GM12878 (cell line): ENCODE measurements at regions not wholly inside any gene's neighbourhood (a gene's known extent, or its start where the extent isn't known, plus 50 kb on each side); places are given as distances from the start of the nearest gene placed in this dataset.

Experiments
- ATAC-seq: fragments of 200-7000 bp; cut with Tn5 transposase; 3 replicates; pipeline ENCODE4 v1.9.1; 2020; ENCODE audit warnings: mild to moderate bottlenecking, moderate library complexity
- BruUV-seq: library from RNA; stranded (reverse); fragments of 400-500 nt; replicated peaks from 2 replicates; lab custom pipeline; 2021; lab: Mats Ljungman, UMichigan
- CTCF ChIA-PET: fragments of 300-600 bp; sonication (Branson Sonifier 250); formaldehyde crosslinking; extraction: SDS; loops from one replicate; lab custom pipeline; 2021; ENCODE audit warnings: inconsistent platforms; lab: Yijun Ruan, JAX
- POLR2A ChIA-PET: fragments of 350-600 bp; formaldehyde crosslinking; extraction: SDS; loops from one replicate; lab custom pipeline; 2021; ENCODE audit warnings: inconsistent platforms; lab: Charles Lee
- RAD21 ChIA-PET: fragments of 300-600 bp; sonication (Branson Sonifier 250); formaldehyde crosslinking; loops from one replicate; lab custom pipeline; 2023; ENCODE audit warnings: antibody characterized with exemption; ENCODE audit not compliant: unreplicated experiment; lab: Charles Lee
- SMC1A ChIA-PET: fragments of 300-600 bp; sonication (Branson Sonifier 250); formaldehyde crosslinking; loops from one replicate; lab custom pipeline; 2023; ENCODE audit not compliant: unreplicated experiment, uncharacterized antibody; lab: Charles Lee
- DNase-seq: peaks from one replicate; pipeline ENCODE4 v3.0.0-alpha.2; 2011; ENCODE audit warnings: low read depth, low spot score
- FAIRE-seq: peaks from 3 replicates; lab custom pipeline; 2011; peaks lifted over from hg19 to GRCh38; lab: Jason Lieb, UNC
- H2AFZ ChIP-seq: 2 replicates; pipeline ENCODE4 v1.6.0; 2011; ENCODE audit warnings: low read depth, low read length, control low read depth; ENCODE audit not compliant: control insufficient read depth
- H3K27ac ChIP-seq: 2 replicates; pipeline ENCODE4 v1.5.1; 2011; ENCODE audit warnings: control low read depth; ENCODE audit not compliant: control insufficient read depth, insufficient read depth
- H3K27me3 ChIP-seq, 2 experiments: replicated peaks in 1 of 2; 2 replicates each; pipeline versions ENCODE4 v1.6.0 to v1.6.1; 2011; ENCODE audit warnings: low read length in 1 of 2; ENCODE audit not compliant: control insufficient read depth in 2 of 2, insufficient read depth in 2 of 2
- H3K36me3 ChIP-seq, 2 experiments: 2 replicates each; pipeline ENCODE4 v1.5.1; 2011; ENCODE audit warnings: low read length in 1 of 2; ENCODE audit not compliant: control insufficient read depth in 2 of 2, insufficient read depth in 2 of 2
- H3K4me1 ChIP-seq: 2 replicates; pipeline ENCODE4 v1.6.1; 2011; ENCODE audit warnings: mild to moderate bottlenecking, low read length, moderate library complexity, mixed read lengths; ENCODE audit not compliant: control insufficient read depth, insufficient read depth
- H3K4me2 ChIP-seq: 2 replicates; pipeline ENCODE4 v1.6.0; 2011; ENCODE audit warnings: control low read depth; ENCODE audit not compliant: control insufficient read depth, insufficient read depth
- H3K4me3 ChIP-seq: fragments of 200-600 bp; sonication (generic); 2 replicates; pipeline ENCODE4 v1.5.1; 2016
- H3K79me2 ChIP-seq: 2 replicates; pipeline ENCODE4 v1.6.0; 2011; ENCODE audit warnings: low read length; ENCODE audit not compliant: control insufficient read depth, insufficient read depth
- H3K9ac ChIP-seq: 2 replicates; pipeline ENCODE4 v1.8.0; 2011; ENCODE audit warnings: low read length, control low read depth, mixed read lengths; ENCODE audit not compliant: control insufficient read depth, insufficient read depth
- H3K9me3 ChIP-seq: replicated peaks from 3 replicates; pipeline ENCODE4 v1.5.1; 2011; ENCODE audit warnings: mild to moderate bottlenecking, low read length; ENCODE audit not compliant: control insufficient read depth, insufficient read depth
- H4K20me1 ChIP-seq: 2 replicates; pipeline ENCODE4 v1.6.0; 2011; ENCODE audit not compliant: control insufficient read depth, insufficient read depth
- EED ChIP-seq: sonication (generic); IDR thresholded peaks from 2 replicates; pipeline ENCODE4 v1.6.1; 2016; ENCODE audit warnings: antibody characterized with exemption, low read depth
- IKZF2 ChIP-seq, 2 experiments: fragments of 450-650 bp; IDR thresholded peaks; 2 replicates each; pipeline ENCODE4 v1.6.1; 2017; ENCODE audit warnings: mild to moderate bottlenecking in 2 of 2, moderate library complexity in 2 of 2
- IRF4 ChIP-seq: IDR thresholded peaks from 2 replicates; pipeline ENCODE4 v1.6.1; 2011; ENCODE audit warnings: low read depth, low read length
- KLF5 ChIP-seq: fragments of 450-650 bp; IDR thresholded peaks from 2 replicates; pipeline ENCODE4 v1.6.1; 2014; ENCODE audit warnings: mild to moderate bottlenecking; ENCODE audit not compliant: partially characterized antibody
- NFYA ChIP-seq: IDR thresholded peaks from 2 replicates; pipeline ENCODE4 v1.6.1; 2011; ENCODE audit warnings: low read depth, mild to moderate bottlenecking, low read length, improper control_type of control experiment, borderline replicate concordance
- RCOR1 ChIP-seq: conservative IDR thresholded peaks from 2 replicates; pipeline ENCODE4 v1.6.1; 2012; ENCODE audit warnings: low read depth, low read length, improper control_type of control experiment
- RUNX3 ChIP-seq: IDR thresholded peaks from 2 replicates; pipeline ENCODE4 v1.6.1; 2012; ENCODE audit warnings: low read length, inconsistent platforms
- SP1 ChIP-seq: IDR thresholded peaks from one replicate; pipeline ENCODE4 v1.6.1; 2011; ENCODE audit warnings: low read depth, low read length
- STAT3 ChIP-seq: IDR thresholded peaks from 2 replicates; pipeline ENCODE4 v1.6.1; 2011; ENCODE audit warnings: low read depth, low read length, improper control_type of control experiment
- SUZ12 ChIP-seq: fragments of 200-600 bp; sonication (generic); IDR thresholded peaks from one replicate; pipeline ENCODE4 v1.6.1; 2018; ENCODE audit warnings: antibody characterized with exemption, mild to moderate bottlenecking; ENCODE audit not compliant: unreplicated experiment
- YBX1 ChIP-seq: fragments of 450-650 bp; IDR thresholded peaks from 2 replicates; pipeline ENCODE4 v1.6.1; 2016; ENCODE audit warnings: antibody characterized with exemption
- WGBS: methylation state at CpG from one replicate; pipeline ENCODE4 v1.1.6; 2016; ENCODE audit warnings: low lambda C conversion rate; ENCODE audit not compliant: insufficient replicate concordance, insufficient coverage; ENCODE audit errors: missing lambda C conversion rate; 5-methylcytosine and 5-hydroxymethylcytosine counted together
- in situ Hi-C: fragments of 300-500 bp; cut with MboI; formaldehyde crosslinking; loops from 9 replicates; pipeline ENCODE4 v1.14.3; 2018; ENCODE audit warnings: mixed read lengths
- intact Hi-C: fragments of 100-400 bp; cut with micrococcal nuclease; formaldehyde crosslinking; loops from one replicate; pipeline ENCODE4 v1.14.2; 2022; ENCODE audit not compliant: unreplicated experiment
- TF ChIP-seq, protein P1 (sequence below): fragments of 450-650 bp; IDR thresholded peaks from 2 replicates; pipeline ENCODE4 v1.6.1; 2017; ENCODE audit warnings: mild to moderate bottlenecking, moderate library complexity

DNA sequence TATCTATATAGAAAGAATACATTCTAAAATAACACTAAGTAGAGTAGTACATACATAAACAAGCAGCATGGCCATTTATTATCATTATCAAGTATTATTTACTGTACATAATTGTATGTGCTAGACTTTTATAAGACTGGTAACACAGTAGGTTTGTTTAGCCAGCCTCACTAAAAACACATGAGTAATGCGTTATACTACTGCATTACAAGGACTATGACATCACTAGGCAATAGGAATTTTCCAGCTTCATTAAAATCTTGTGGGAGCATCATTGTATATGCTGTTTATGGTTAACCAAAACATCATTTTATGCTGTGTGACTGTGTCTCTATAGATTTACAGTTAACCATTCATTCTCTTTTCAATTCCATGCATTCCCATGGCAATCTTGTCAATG, 131.7 kb upstream of the HDGFL1 start:
- Histone ChIP-seq H2AFZ (no peak overlapping the region), H3K9ac (no peak overlapping the region), H3K4me2 (no peak overlapping the region), H3K36me3 (no peaks in the 10 kb centered on the region), H4K20me1 (no peaks in the 10 kb centered on the region), H3K27me3 (no peaks in the 10 kb centered on the region), H3K9me3 (no peaks in the 10 kb centered on the region; the same call in 2 of the 3 replicates), H3K4me1 (no peaks in the 10 kb centered on the region), H3K79me2 (no peaks in the 10 kb centered on the region), H3K4me3 (no peak overlapping the region), H3K27ac (no peak overlapping the region)
- in situ Hi-C loops: no loop called here
- DNase-seq (no peak), FAIRE-seq (no peak), ATAC-seq (no peak)
- intact Hi-C loops: no loop called here
- no peak for TF ChIP-seq STAT3
- TF ChIP-seq IRF4: no peak
- TF ChIP-seq SUZ12: no peak
- no peak for TF ChIP-seq KLF5
- no peak for TF ChIP-seq SP1
- no peak for TF ChIP-seq YBX1
- TF ChIP-seq IKZF2 (IDR thresholded peaks at IDR 0.05): no peak
- TF ChIP-seq NFYA: no peak
- TF ChIP-seq RCOR1: no peak
- TF ChIP-seq RUNX3: no peak
- no peak for TF ChIP-seq EED
- TF ChIP-seq, protein P1, sequence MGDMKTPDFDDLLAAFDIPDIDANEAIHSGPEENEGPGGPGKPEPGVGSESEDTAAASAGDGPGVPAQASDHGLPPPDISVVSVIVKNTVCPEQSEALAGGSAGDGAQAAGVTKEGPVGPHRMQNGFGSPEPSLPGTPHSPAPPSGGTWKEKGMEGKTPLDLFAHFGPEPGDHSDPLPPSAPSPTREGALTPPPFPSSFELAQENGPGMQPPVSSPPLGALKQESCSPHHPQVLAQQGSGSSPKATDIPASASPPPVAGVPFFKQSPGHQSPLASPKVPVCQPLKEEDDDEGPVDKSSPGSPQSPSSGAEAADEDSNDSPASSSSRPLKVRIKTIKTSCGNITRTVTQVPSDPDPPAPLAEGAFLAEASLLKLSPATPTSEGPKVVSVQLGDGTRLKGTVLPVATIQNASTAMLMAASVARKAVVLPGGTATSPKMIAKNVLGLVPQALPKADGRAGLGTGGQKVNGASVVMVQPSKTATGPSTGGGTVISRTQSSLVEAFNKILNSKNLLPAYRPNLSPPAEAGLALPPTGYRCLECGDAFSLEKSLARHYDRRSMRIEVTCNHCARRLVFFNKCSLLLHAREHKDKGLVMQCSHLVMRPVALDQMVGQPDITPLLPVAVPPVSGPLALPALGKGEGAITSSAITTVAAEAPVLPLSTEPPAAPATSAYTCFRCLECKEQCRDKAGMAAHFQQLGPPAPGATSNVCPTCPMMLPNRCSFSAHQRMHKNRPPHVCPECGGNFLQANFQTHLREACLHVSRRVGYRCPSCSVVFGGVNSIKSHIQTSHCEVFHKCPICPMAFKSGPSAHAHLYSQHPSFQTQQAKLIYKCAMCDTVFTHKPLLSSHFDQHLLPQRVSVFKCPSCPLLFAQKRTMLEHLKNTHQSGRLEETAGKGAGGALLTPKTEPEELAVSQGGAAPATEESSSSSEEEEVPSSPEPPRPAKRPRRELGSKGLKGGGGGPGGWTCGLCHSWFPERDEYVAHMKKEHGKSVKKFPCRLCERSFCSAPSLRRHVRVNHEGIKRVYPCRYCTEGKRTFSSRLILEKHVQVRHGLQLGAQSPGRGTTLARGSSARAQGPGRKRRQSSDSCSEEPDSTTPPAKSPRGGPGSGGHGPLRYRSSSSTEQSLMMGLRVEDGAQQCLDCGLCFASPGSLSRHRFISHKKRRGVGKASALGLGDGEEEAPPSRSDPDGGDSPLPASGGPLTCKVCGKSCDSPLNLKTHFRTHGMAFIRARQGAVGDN: no peak
- 67% methylated on average over 1 of the region's 1 CpG for WGBS
- SMC1A ChIA-PET: no interaction called here
- BruUV-seq: no TSS peak
- POLR2A ChIA-PET: interaction anchor here (0.6 kb wide), 1 partner anchor 38 kb away, joined by 3 read pairs; no protein-coding TSS in a partner anchor
- CTCF ChIA-PET: no interaction called here
- RAD21 ChIA-PET: no interaction called here
